IMR-90 (cell line): ENCODE measurements at regions not wholly inside any gene's neighbourhood (a gene's known extent, or its start where the extent isn't known, plus 50 kb on each side); places are given as distances from the start of the nearest gene placed in this dataset.

ENCODE experiments used
- ATAC-seq: fragments of 200-7000 bp; cut with Tn5 transposase; 2 replicates; pipeline ENCODE4 v1.9.1; 2020; ENCODE audit warnings: low read depth, mild to moderate bottlenecking, moderate library complexity
- BruUV-seq: library from RNA; stranded (reverse); fragments of 400-500 nt; replicated peaks from 2 replicates; lab custom pipeline; 2021; lab: Mats Ljungman, UMichigan
- CTCF ChIA-PET: fragments of 300-600 bp; formaldehyde crosslinking; extraction: SDS; loops from one replicate; lab custom pipeline; 2021; ENCODE audit warnings: antibody characterized with exemption; lab: Yijun Ruan, JAX
- POLR2A ChIA-PET: fragments of 300-600 bp; sonication (Branson Sonifier 250); formaldehyde crosslinking; loops from one replicate; lab custom pipeline; 2022; ENCODE audit warnings: antibody characterized with exemption; ENCODE audit not compliant: unreplicated experiment; lab: Charles Lee
- DNase-seq: peaks from one replicate; pipeline ENCODE4 v3.0.0; 2013
- H2AFZ ChIP-seq: replicated peaks from 2 replicates; pipeline ENCODE3; 2013; ENCODE audit warnings: low read length, mild to moderate bottlenecking; ENCODE audit not compliant: poor library complexity
- H2AK5ac ChIP-seq: 2 replicates; pipeline ENCODE4 v1.6.1; 2013; ENCODE audit warnings: low read depth, low read length, inconsistent platforms
- H2AK9ac ChIP-seq: replicated peaks from 2 replicates; pipeline ENCODE3; 2013; ENCODE audit warnings: mild to moderate bottlenecking, low read depth, low read length, moderate library complexity; ENCODE audit not compliant: poor library complexity
- H2BK120ac ChIP-seq: 2 replicates; pipeline ENCODE4 v1.6.1; 2013; ENCODE audit warnings: low read depth, low read length, inconsistent platforms
- H2BK15ac ChIP-seq: 3 replicates; pipeline ENCODE4 v1.6.1; 2013; ENCODE audit warnings: low read depth, low read length, inconsistent platforms
- H2BK20ac ChIP-seq: 2 replicates; pipeline ENCODE4 v1.6.1; 2013; ENCODE audit warnings: low read depth, mild to moderate bottlenecking, inconsistent platforms, low read length, moderate library complexity
- H2BK5ac ChIP-seq: 2 replicates; pipeline ENCODE4 v1.6.1; 2013; ENCODE audit warnings: mild to moderate bottlenecking, low read depth, low read length, inconsistent platforms; ENCODE audit not compliant: poor library complexity, severe bottlenecking
- H3K14ac ChIP-seq: replicated peaks from 2 replicates; pipeline ENCODE4 v1.6.1; 2013; ENCODE audit warnings: low read depth, low read length, inconsistent platforms
- H3K18ac ChIP-seq: 2 replicates; pipeline ENCODE4 v1.6.1; 2013; ENCODE audit warnings: low read depth, low read length, control low read depth
- H3K23ac ChIP-seq: 2 replicates; pipeline ENCODE4 v1.6.1; 2013; ENCODE audit warnings: low read depth, low read length, inconsistent platforms
- H3K27ac ChIP-seq: 2 replicates; pipeline ENCODE4 v1.5.1; 2013; ENCODE audit warnings: mild to moderate bottlenecking, control low read depth, low read length; ENCODE audit not compliant: insufficient read depth
- H3K27me3 ChIP-seq: 2 replicates; pipeline ENCODE4 v1.6.1; 2013; ENCODE audit warnings: low read length; ENCODE audit not compliant: control insufficient read depth, insufficient read depth
- H3K36me3 ChIP-seq: 2 replicates; pipeline ENCODE4 v1.6.1; 2013; ENCODE audit warnings: low read length, mixed read lengths; ENCODE audit not compliant: control insufficient read depth, insufficient read depth
- H3K4ac ChIP-seq: 2 replicates; pipeline ENCODE4 v1.6.1; 2013; ENCODE audit warnings: low read depth, low read length, inconsistent platforms
- H3K4me1 ChIP-seq: 2 replicates; pipeline ENCODE4 v1.6.1; 2013; ENCODE audit warnings: low read length, mixed read lengths; ENCODE audit not compliant: control insufficient read depth, insufficient read depth
- H3K4me2 ChIP-seq: 2 replicates; pipeline ENCODE4 v1.6.1; 2013; ENCODE audit warnings: low read depth, mild to moderate bottlenecking, control low read depth, low read length, moderate library complexity
- H3K4me3 ChIP-seq: 2 replicates; pipeline ENCODE4 v1.5.1; 2013; ENCODE audit warnings: low read depth, mild to moderate bottlenecking, control low read depth, low read length, moderate library complexity; ENCODE audit not compliant: insufficient read depth
- H3K56ac ChIP-seq: 2 replicates; pipeline ENCODE4 v1.6.1; 2013; ENCODE audit warnings: low read length, inconsistent platforms; ENCODE audit not compliant: insufficient read depth; ENCODE audit errors: extremely low read depth
- H3K79me1 ChIP-seq, 2 experiments: 2 replicates each; pipeline ENCODE4 v1.6.1; 2013; ENCODE audit warnings: low read length in 2 of 2, inconsistent platforms in 1 of 2, low read depth in 1 of 2
- H3K9ac ChIP-seq: 2 replicates; pipeline ENCODE4 v1.6.1; 2013; ENCODE audit warnings: low read depth, low read length, control low read depth
- H3K9me1 ChIP-seq: 2 replicates; pipeline ENCODE4 v1.6.1; 2013; ENCODE audit warnings: low read length, inconsistent platforms; ENCODE audit not compliant: insufficient read depth
- H3K9me3 ChIP-seq: 2 replicates; pipeline ENCODE4 v1.6.1; 2013; ENCODE audit warnings: low read length; ENCODE audit not compliant: control insufficient read depth, insufficient read depth
- H4K20me1 ChIP-seq: 2 replicates; pipeline ENCODE4 v1.6.1; 2013; ENCODE audit warnings: low read length, inconsistent platforms; ENCODE audit not compliant: insufficient read depth
- H4K5ac ChIP-seq: 2 replicates; pipeline ENCODE4 v1.6.1; 2013; ENCODE audit warnings: mild to moderate bottlenecking, low read depth, low read length, control low read depth
- H4K8ac ChIP-seq, 2 experiments: 2 replicates each; pipeline ENCODE4 v1.6.1; 2013; ENCODE audit warnings: low read depth in 2 of 2, low read length in 2 of 2, control low read depth in 1 of 2, inconsistent platforms in 1 of 2
- H4K91ac ChIP-seq: 2 replicates; pipeline ENCODE4 v1.6.1; 2013; ENCODE audit warnings: low read depth, low read length, inconsistent platforms; ENCODE audit not compliant: insufficient read depth
- BHLHE40 ChIP-seq: fragments of 150-350 bp; IDR thresholded peaks from 2 replicates; pipeline ENCODE4 v1.6.1; 2016; ENCODE audit warnings: mild to moderate bottlenecking, low read depth, low read length
- CEBPB ChIP-seq: IDR thresholded peaks from 2 replicates; pipeline ENCODE4 v1.6.1; 2012; ENCODE audit warnings: low read depth, low read length, improper control_type of control experiment
- CHD1 ChIP-seq: IDR thresholded peaks from 2 replicates; pipeline ENCODE4 v1.6.1; 2012; ENCODE audit warnings: low read depth, low read length, improper control_type of control experiment
- FOS ChIP-seq: fragments of 150-350 bp; IDR thresholded peaks from 2 replicates; pipeline ENCODE4 v1.6.1; 2016; ENCODE audit warnings: low read depth, low read length
- MAFK ChIP-seq: IDR thresholded peaks from 2 replicates; pipeline ENCODE4 v1.6.1; 2012; ENCODE audit warnings: low read depth, low read length, improper control_type of control experiment
- MAZ ChIP-seq: IDR thresholded peaks from 2 replicates; pipeline ENCODE4 v1.6.1; 2012; ENCODE audit warnings: low read depth, mild to moderate bottlenecking, low read length, improper control_type of control experiment, moderate library complexity, borderline replicate concordance
- MXI1 ChIP-seq: IDR thresholded peaks from 2 replicates; pipeline ENCODE4 v1.6.1; 2012; ENCODE audit warnings: low read depth, mild to moderate bottlenecking, low read length, moderate library complexity, borderline replicate concordance
- NFE2L2 ChIP-seq: fragments of 150-350 bp; IDR thresholded peaks from 2 replicates; pipeline ENCODE4 v1.6.1; 2016; ENCODE audit warnings: low read depth, mild to moderate bottlenecking, low read length
- POLR2A ChIP-seq: IDR thresholded peaks from 2 replicates; pipeline ENCODE4 v1.6.1; 2012; ENCODE audit warnings: mild to moderate bottlenecking, low read depth, low read length
- RAD21 ChIP-seq: IDR thresholded peaks from 2 replicates; pipeline ENCODE4 v1.6.1; 2012; ENCODE audit warnings: low read length, improper control_type of control experiment
- RCOR1 ChIP-seq: IDR thresholded peaks from 2 replicates; pipeline ENCODE4 v1.6.1; 2012; ENCODE audit warnings: mild to moderate bottlenecking, low read length, improper control_type of control experiment; ENCODE audit not compliant: insufficient replicate concordance
- RFX5 ChIP-seq: IDR thresholded peaks from 2 replicates; pipeline ENCODE4 v1.8.0; 2012; ENCODE audit warnings: low read depth, mild to moderate bottlenecking, low read length, moderate library complexity
- SMC3 ChIP-seq: fragments of 150-350 bp; IDR thresholded peaks from 2 replicates; pipeline ENCODE4 v1.6.1; 2016; ENCODE audit warnings: low read depth, mild to moderate bottlenecking, antibody characterized with exemption, low read length, moderate library complexity
- WGBS, 2 experiments: methylation state at CpG; one replicate each; pipeline versions ENCODE4 v1.1.5 to v1.1.7; 2013; ENCODE audit warnings: missing lambda C conversion rate in 2 of 2; ENCODE audit not compliant: insufficient read length in 1 of 2; ENCODE audit errors: extremely low coverage in 2 of 2; 5-methylcytosine and 5-hydroxymethylcytosine counted together
- dilution Hi-C: fragments of 300-500 bp; cut with HindIII; formaldehyde crosslinking; loops from one replicate; pipeline ENCODE4 v1.14.3; 2018; ENCODE audit warnings: low sequenced_read_pairs; ENCODE audit not compliant: unreplicated experiment
- in situ Hi-C: fragments of 300-500 bp; cut with MboI; formaldehyde crosslinking; loops from 3 replicates; pipeline ENCODE4 v1.14.3; 2019; ENCODE audit warnings: low sequenced_read_pairs, inconsistent platforms, mixed read lengths
- intact Hi-C: fragments of 100-400 bp; cut with micrococcal nuclease; formaldehyde crosslinking; loops from 2 replicates; pipeline ENCODE4 v1.10.0; 2022
- TF ChIP-seq, protein P1 (sequence below): conservative IDR thresholded peaks from 2 replicates; pipeline ENCODE4 v1.5.1; 2012; ENCODE audit warnings: mild to moderate bottlenecking, low read depth, low read length, improper control_type of control experiment
- TF ChIP-seq, protein P2 (sequence below): fragments of 150-350 bp; IDR thresholded peaks from 2 replicates; pipeline ENCODE4 v1.6.1; 2017; ENCODE audit warnings: mild to moderate bottlenecking, antibody characterized with exemption, low read length, low read depth
- TF ChIP-seq, protein P3 (sequence below): fragments of 150-350 bp; IDR thresholded peaks from 2 replicates; pipeline ENCODE4 v1.6.1; 2016; ENCODE audit warnings: low read depth, mild to moderate bottlenecking, low read length, moderate library complexity, borderline replicate concordance

DNA sequence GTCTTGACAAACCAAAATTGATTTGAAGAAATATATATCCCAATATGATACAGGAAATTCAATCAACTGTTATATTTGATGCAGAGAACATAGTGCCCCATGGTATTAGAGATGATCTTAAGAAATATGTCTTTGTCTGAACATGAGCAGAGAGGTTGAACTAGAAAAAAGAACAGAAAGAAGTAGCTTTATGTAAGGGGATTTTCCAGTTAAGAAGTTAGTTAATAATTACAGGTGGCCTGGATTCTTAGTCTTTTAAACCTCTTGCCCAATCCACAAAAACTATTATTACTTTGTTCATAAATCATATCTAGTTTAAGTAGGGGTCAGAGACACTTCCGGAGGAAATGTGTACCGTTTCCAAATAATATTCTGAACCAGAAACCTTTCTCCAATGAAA, 1186.7 kb upstream of the EPHA6 start:
- Histone ChIP-seq H2AK5ac (no peak overlapping the region), H3K9ac (no peak overlapping the region), H2BK120ac (no peak overlapping the region), H3K14ac (no peak overlapping the region), H3K27me3 (no peaks in the 10 kb centered on the region), H3K18ac (no peak overlapping the region), H4K20me1 (no peaks in the 10 kb centered on the region), H2AFZ (no peak overlapping the region), H3K27ac (no peak overlapping the region), H4K91ac (no peak overlapping the region), H3K79me1 (no peaks in the 10 kb centered on the region), H3K9me1 (no peaks in the 10 kb centered on the region), H2AK9ac (no peak overlapping the region), H2BK15ac (no peak overlapping the region), H3K4me1 (no peaks in the 10 kb centered on the region), H3K56ac (no peak overlapping the region), H3K4ac (no peak overlapping the region), H3K9me3 (no peaks in the 10 kb centered on the region), H3K36me3 (no peaks in the 10 kb centered on the region), H4K8ac (no peak overlapping the region), H3K4me2 (no peak overlapping the region), H3K23ac (no peak overlapping the region), H2BK20ac (no peak overlapping the region), H2BK5ac (no peak overlapping the region), H4K5ac (no peak overlapping the region), H3K4me3 (no peak overlapping the region)
- ChIA-PET POLR2A (no interaction called here), CTCF (no interaction called here)
- TF ChIP-seq SMC3 = no peak
- no peak for TF ChIP-seq CEBPB
- TF ChIP-seq RAD21 = no peak
- TF ChIP-seq POLR2A = no peak
- TF ChIP-seq, protein P1, sequence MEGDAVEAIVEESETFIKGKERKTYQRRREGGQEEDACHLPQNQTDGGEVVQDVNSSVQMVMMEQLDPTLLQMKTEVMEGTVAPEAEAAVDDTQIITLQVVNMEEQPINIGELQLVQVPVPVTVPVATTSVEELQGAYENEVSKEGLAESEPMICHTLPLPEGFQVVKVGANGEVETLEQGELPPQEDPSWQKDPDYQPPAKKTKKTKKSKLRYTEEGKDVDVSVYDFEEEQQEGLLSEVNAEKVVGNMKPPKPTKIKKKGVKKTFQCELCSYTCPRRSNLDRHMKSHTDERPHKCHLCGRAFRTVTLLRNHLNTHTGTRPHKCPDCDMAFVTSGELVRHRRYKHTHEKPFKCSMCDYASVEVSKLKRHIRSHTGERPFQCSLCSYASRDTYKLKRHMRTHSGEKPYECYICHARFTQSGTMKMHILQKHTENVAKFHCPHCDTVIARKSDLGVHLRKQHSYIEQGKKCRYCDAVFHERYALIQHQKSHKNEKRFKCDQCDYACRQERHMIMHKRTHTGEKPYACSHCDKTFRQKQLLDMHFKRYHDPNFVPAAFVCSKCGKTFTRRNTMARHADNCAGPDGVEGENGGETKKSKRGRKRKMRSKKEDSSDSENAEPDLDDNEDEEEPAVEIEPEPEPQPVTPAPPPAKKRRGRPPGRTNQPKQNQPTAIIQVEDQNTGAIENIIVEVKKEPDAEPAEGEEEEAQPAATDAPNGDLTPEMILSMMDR = no peak
- TF ChIP-seq RCOR1 = no peak
- TF ChIP-seq, protein P2, sequence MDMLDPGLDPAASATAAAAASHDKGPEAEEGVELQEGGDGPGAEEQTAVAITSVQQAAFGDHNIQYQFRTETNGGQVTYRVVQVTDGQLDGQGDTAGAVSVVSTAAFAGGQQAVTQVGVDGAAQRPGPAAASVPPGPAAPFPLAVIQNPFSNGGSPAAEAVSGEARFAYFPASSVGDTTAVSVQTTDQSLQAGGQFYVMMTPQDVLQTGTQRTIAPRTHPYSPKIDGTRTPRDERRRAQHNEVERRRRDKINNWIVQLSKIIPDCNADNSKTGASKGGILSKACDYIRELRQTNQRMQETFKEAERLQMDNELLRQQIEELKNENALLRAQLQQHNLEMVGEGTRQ = no peak
- no peak for TF ChIP-seq CHD1
- TF ChIP-seq, protein P3, sequence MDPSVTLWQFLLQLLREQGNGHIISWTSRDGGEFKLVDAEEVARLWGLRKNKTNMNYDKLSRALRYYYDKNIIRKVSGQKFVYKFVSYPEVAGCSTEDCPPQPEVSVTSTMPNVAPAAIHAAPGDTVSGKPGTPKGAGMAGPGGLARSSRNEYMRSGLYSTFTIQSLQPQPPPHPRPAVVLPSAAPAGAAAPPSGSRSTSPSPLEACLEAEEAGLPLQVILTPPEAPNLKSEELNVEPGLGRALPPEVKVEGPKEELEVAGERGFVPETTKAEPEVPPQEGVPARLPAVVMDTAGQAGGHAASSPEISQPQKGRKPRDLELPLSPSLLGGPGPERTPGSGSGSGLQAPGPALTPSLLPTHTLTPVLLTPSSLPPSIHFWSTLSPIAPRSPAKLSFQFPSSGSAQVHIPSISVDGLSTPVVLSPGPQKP = no peak
- no peak for TF ChIP-seq MAZ
- no peak for TF ChIP-seq BHLHE40
- no peak for TF ChIP-seq NFE2L2
- no peak for TF ChIP-seq FOS
- no peak for TF ChIP-seq MXI1
- no peak for TF ChIP-seq RFX5
- TF ChIP-seq MAFK = no peak
- DNase-seq = no peak
- no CpG with 5 or more reads among the region's 2 CpGs for WGBS, 2 experiments
- ATAC-seq = no peak
- in situ Hi-C loops = no loop called here
- intact Hi-C loops = no loop called here
- BruUV-seq = no TSS peak
- dilution Hi-C loops = no loop called here
